HG03571 (cell line): ENCODE measurements at regions not wholly inside any gene's neighbourhood (a gene's known extent, or its start where the extent isn't known, plus 50 kb on each side); places are given as distances from the start of the nearest gene placed in this dataset.
"Not testable (repeated sequence)": the region's sequence is repeated elsewhere in the genome, so short reads cannot be mapped to it uniquely, and the experiment has no call there.

Experiments used
- ATAC-seq: cut with Tn5 transposase; IDR thresholded peaks from one replicate; pipeline ENCODE4 v1.9.1; 2021; ENCODE audit not compliant: unreplicated experiment

DNA sequence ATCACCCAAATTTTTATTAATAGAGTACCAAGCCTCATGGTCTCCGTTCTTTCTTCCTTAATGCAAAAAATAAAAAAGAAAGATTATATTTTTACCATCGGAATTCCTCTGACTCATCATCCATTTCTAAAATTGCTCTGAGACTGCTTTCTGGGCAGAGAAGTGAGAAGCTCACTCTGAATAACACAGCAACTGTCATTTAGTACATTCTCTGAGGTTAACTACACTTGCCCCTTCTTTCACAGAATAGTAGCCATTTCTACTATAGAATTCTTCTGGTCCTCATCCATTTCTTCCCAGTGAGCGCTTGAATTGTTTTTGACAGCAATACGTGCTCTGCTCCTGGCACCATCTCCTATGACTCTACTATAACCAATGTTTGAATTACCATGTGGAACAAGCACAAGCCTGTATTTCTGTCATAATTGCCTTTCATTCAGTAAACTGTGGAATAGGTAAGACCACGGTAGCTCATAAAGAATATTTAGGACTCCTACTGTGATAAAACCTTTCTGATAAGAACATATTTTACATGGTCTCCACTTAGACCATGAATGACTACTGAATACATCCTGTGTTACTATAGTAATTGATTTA lies 435.5 kb upstream of the NRSN1 start:
- ATAC-seq = no peak

DNA sequence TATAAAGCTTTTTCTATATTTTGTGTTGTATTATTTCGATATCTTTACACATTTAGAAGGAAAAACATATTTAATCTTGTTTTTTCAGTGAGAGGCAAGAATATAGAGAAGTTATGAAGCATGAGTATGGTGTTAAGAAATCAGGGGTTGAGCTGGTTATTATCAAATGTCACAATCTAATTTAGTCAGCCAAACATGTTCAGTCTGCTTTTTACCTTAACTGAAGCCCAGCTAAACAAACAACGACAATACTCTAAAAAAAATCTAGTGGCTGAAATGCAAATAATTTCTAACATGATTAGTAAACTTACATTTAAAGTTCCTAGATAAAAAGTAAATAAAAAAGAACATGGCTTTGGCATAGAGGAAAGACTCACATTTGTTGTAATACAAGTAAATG lies 433.8 kb upstream of the NRSN1 start:
- ATAC-seq = no peak

- ATAC-seq = no peak
Observed at GRCh38 chr6:23696992-23697391, 429.0 kb upstream of the NRSN1 start.

DNA sequence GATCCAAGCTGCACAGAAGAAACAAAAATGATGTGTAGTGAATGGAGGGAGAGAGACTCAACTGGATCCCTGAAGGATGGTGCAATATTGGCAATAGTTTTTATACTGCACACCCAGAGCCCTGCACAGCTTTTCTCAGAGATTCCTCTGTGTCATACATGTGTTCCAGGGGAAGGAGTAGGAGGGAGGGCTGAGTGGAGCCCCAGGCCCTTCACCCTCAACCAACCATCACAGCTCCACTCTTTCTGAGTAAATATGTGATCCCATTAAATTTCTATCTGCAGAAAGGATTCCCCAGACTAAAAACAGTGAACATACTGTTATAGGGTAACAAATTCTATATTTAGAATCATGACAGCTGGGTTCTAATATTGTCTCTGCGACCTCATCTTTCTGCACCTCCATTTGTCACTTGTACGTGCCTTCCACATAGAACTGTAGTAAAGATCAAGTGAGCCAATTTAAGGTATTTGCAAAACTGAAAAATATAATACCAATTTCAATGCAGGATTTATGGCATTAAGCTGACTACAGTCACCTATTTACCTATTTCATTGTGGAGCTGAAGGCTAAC lies 421.4 kb upstream of the NRSN1 start:
- no peak for ATAC-seq

DNA sequence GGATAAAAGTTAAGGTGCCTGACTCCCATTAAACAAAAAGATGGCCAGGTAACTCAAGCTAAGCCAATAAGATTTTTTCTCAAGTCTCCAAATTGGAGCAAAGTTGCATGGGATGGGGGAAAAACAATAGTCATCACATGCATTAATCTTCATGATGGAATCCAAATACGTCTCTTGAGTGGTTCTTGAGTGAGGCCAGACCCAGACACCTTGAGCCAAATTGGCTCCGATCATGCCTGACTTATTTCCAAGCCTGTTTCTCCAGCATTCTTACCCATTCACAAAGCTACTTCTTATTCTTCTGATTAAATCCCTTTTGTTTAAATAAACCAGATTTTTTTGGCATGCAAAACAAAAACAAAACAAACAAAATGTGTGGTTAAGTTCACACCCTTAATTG lies 420.3 kb upstream of the NRSN1 start:
- no peak for ATAC-seq

DNA sequence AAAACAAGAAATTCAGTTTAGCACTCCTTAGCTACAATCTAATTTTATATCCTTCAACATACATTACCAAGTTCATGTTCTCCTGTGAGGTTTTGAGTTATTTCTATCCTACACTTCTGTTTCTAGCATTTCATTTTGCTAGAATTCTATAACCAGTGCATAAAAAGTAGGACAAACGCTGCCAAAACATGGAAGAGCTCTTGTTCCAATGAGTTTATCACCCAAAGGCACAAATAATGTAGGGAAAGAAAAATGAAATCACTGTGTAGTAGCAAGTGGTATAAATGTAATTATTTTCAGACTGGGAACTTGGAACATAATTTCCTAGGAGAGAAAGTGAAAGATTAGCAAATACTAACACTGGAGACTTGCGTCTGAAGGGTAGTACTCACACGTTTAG lies 413.3 kb upstream of the NRSN1 start:
- ATAC-seq = no peak

GRCh38 chr6:23713211-23713610 lies 412.8 kb upstream of the NRSN1 start:
- ATAC-seq = peak; percentile 92

- no peak for ATAC-seq
Observed at GRCh38 chr6:23728707-23729106, 397.3 kb upstream of the NRSN1 start.

- ATAC-seq = no peak
Observed at GRCh38 chr6:23731609-23732008, 394.4 kb upstream of the NRSN1 start.

GRCh38 chr6:23732521-23732920 lies 393.5 kb upstream of the NRSN1 start:
- ATAC-seq = no peak

DNA sequence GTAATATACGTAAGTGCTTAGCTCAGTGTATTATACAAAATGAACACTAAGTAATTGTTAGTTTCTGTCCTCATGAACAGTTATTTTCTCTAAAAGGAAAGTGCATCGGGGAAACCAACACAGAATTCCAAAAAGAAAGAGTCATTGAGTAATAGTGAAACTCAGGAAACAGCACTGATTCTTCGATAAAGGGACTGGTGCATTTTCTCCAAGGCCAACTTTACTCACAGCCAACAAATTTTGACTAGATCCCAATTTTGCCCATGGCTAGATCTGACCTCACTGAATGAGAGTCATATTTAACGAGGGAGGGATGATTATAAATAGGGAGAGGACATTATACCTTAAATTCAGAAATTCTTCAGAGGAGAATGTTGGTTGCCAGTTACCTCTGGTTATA lies 390.9 kb upstream of the NRSN1 start:
- ATAC-seq = no peak

GRCh38 chr6:23736577-23736976 lies 389.4 kb upstream of the NRSN1 start:
- no peak for ATAC-seq

DNA sequence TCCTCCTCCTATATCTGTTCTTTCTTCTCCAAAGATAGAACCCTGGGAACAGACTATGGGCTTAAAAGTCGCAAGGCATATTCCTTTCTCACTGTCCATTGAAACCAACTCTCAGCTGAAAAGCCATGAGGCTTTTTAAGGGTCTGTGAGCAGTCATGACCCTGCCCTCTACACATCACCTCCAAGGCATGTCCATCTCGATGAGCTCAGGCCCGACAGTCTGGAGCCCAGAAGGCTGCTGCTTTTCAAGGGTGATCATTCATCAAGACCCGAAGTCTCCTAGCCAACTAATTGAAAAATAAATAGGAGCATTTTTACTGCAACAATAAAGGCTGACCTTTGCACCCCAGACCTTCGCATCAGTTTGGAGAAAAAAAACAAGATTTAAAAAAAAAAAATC lies 378.8 kb upstream of the NRSN1 start:
- no peak for ATAC-seq

- no peak for ATAC-seq
Observed at GRCh38 chr6:23752414-23752813, 373.6 kb upstream of the NRSN1 start.

DNA sequence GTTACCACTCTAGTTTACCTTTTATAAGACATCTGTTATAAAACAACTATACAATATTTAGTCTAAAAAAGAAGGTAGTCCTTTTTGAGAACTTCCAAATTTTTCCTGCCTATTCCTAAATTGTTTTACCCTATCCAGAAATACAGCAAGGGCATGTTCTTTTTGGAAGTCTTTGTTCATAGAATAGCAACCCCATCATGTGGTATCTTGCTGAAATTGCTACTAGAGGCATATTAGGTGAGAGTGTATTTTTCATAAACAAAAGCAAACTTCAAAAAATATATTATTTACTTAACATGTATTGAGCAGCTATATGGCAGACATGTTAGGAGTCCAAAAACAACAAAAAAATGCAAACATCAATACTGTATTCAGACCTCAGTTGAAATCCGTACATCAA lies 371.8 kb upstream of the NRSN1 start:
- ATAC-seq = no peak

- no peak for ATAC-seq
Observed at GRCh38 chr6:23775127-23775526, 350.9 kb upstream of the NRSN1 start.

GRCh38 chr6:23783901-23784300 lies 342.1 kb upstream of the NRSN1 start:
- ATAC-seq = no peak

- ATAC-seq = no peak
Observed at GRCh38 chr6:23784301-23784919, 341.6 kb upstream of the NRSN1 start.

GRCh38 chr6:23790756-23791155 lies 335.3 kb upstream of the NRSN1 start:
- no peak for ATAC-seq

DNA sequence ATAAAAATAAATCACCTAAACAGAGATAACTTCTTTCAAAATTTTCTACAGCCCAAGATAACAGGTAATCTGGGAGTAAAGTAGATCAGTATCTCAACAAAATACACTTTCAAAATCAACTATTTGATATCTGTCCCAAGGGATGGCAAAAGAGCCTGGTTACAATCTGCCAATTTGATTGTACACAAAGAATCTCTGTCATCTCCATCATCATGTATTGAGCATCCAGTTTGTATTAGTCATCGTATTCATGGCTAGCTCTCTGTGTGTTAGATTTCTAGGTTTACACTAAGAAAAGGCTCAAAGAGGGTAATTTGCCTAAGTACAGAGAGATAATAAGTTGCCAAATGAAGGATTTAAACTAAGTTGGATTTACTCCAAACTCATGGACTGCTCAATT lies 329.0 kb upstream of the NRSN1 start:
- no peak for ATAC-seq

DNA sequence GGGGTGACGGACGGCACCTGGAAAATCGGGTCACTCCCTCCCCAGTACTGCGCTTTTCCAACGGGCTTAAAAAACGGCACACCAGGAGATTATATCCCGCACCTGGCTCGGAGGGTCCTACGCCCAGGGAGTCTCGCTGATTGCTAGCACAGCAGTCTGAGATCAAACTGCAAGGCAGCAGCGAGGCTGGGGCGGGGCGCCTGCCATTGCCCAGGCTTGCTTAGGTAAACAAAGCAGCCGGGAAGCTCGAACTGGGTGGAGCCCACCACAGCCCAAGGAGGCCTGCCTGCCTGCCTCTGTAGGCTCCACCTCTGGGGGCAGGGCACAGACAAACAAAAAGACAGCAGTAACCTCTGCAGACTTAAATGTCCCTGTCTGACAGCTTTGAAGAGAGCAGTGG lies 321.7 kb upstream of the NRSN1 start:
- ATAC-seq = not testable (repeated sequence)

GRCh38 chr6:23821141-23821540 lies 304.9 kb upstream of the NRSN1 start:
- not testable (repeated sequence) for ATAC-seq

DNA sequence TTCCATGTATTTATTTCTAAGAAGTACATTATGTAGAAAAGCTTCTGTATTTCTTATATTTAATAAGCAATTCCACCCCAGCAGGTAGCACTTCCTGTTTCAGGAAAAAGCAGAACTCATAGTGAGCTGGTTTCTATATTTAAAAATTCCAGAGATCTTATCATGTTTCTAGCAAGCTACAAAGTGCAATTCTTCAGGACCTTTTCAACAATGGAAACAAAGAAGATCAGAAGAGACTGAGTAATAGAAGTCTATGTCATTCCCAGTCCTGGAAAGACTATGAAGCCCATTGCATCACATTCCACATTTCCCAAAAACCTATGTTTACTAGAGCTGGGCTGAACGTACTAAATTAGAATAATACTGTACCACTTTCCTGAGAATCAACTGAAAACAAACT lies 302.6 kb upstream of the NRSN1 start:
- ATAC-seq = no peak
